Kidney (tissue), 13 donors: ENCODE measurements at regions not wholly inside any gene's neighbourhood (a gene's known extent, or its start where the extent isn't known, plus 50 kb on each side); places are given as distances from the start of the nearest gene placed in this dataset.

ENCODE experiments used
- DNase-seq, 5 donors: peaks; one replicate each; pipeline ENCODE4 v3.0.0-alpha.2; 2013 to 2020
- FAIRE-seq: peaks from 2 replicates; lab custom pipeline; 2012; peaks lifted over from hg19 to GRCh38; lab: Jason Lieb, UNC
- H3K27ac ChIP-seq, 2 donors: one replicate each; pipeline ENCODE4 v1.7.0; 2013; ENCODE audit warnings: low read depth in 2 of 2, low read length in 2 of 2, inconsistent platforms in 1 of 2
- H3K27me3 ChIP-seq: one replicate; pipeline ENCODE4 v1.7.1; 2013; ENCODE audit warnings: low read length, inconsistent platforms; ENCODE audit not compliant: control insufficient read depth, insufficient read depth
- H3K36me3 ChIP-seq, 3 donors: one replicate each; pipeline versions ENCODE4 v1.7.0 to v1.7.1; 2013; ENCODE audit warnings: low read length in 3 of 3, control low read depth in 1 of 3, inconsistent platforms in 1 of 3; ENCODE audit not compliant: insufficient read depth in 3 of 3, control insufficient read depth in 2 of 3
- H3K4me1 ChIP-seq, 3 donors: one replicate each; pipeline versions ENCODE4 v1.7.0 to v1.7.1; 2013; ENCODE audit warnings: low read length in 3 of 3, inconsistent platforms in 1 of 3, low read depth in 1 of 3; ENCODE audit not compliant: control insufficient read depth in 2 of 3, insufficient read depth in 2 of 3
- H3K4me3 ChIP-seq, 3 donors: one replicate each; pipeline versions ENCODE4 v1.7.0 to v1.8.1; 2013; ENCODE audit warnings: low read length in 3 of 3, control low read depth in 1 of 3, inconsistent platforms in 1 of 3
- H3K9ac ChIP-seq, 3 donors: one replicate each; pipeline versions ENCODE4 v1.7.0 to v1.7.1; 2013; ENCODE audit warnings: low read length in 3 of 3, control low read depth in 1 of 3, inconsistent platforms in 1 of 3
- H3K9me3 ChIP-seq, 3 donors: one replicate each; pipeline versions ENCODE4 v1.7.0 to v1.7.1; 2013; ENCODE audit warnings: low read length in 3 of 3, control low read depth in 1 of 3, inconsistent platforms in 1 of 3; ENCODE audit not compliant: control insufficient read depth in 2 of 3, insufficient read depth in 1 of 3
- CTCF ChIP-seq: IDR thresholded peaks from 3 replicates; pipeline ENCODE4 v1.5.1; 2012; ENCODE audit warnings: mild to moderate bottlenecking, moderate library complexity, borderline replicate concordance; ENCODE audit not compliant: insufficient read depth; ENCODE audit errors: extremely low read depth
- intact Hi-C: fragments of 100-400 bp; cut with DNase I; formaldehyde crosslinking; loops from one replicate; pipeline ENCODE4 v1.11.1; 2022
- donor health status: control.
- donor health status: control.
- donor health status: control.
- donor health status: control.
- donor health status: control.
- donor health status: DM: yes; HTN: yes; CAD: no.
- donor health status: Normal renal cell carcinoma (clear cell type).

- FAIRE-seq (no peak), DNase-seq (no peak)
- TF ChIP-seq CTCF: no peak
- Histone ChIP-seq H3K9ac (no peak overlapping the region), H3K9me3 (no peaks in the 10 kb centered on the region), H3K36me3 (no peaks in the 10 kb centered on the region), H3K27ac (no peak overlapping the region), H3K27me3 (no peaks in the 10 kb centered on the region), H3K4me1 (no peaks in the 10 kb centered on the region), H3K4me3 (no peak overlapping the region)
- intact Hi-C loops: no loop called here
Measured at GRCh38 chr5:111673891-111674626, 82.9 kb downstream of the NREP start.

- no peak overlapping the region for H3K27ac ChIP-seq
- no peak for DNase-seq
- TF ChIP-seq CTCF: no peak
- no peak overlapping the region for H3K9ac ChIP-seq
- no peaks in the 10 kb centered on the region for H3K27me3 ChIP-seq
- H3K9me3 ChIP-seq: no peaks in the 10 kb centered on the region
- H3K36me3 ChIP-seq: no peaks in the 10 kb centered on the region
- no peak overlapping the region for H3K4me3 ChIP-seq
- no peak for FAIRE-seq
- H3K4me1 ChIP-seq: no peaks in the 10 kb centered on the region
- intact Hi-C loops: no loop called here
Measured at GRCh38 chr5:111672099-111672498, 84.9 kb downstream of the NREP start.

- Histone ChIP-seq H3K27ac (no peak overlapping the region), H3K27me3 (no peaks in the 10 kb centered on the region), H3K9me3 (no peaks in the 10 kb centered on the region), H3K4me1 (no peaks in the 10 kb centered on the region), H3K36me3 (no peaks in the 10 kb centered on the region), H3K4me3 (no peak overlapping the region), H3K9ac (no peak overlapping the region)
- intact Hi-C loops: no loop called here
- FAIRE-seq (no peak), DNase-seq (no peak)
- no peak for TF ChIP-seq CTCF
Measured at GRCh38 chr5:111670826-111671492, 86.0 kb downstream of the NREP start.
